Fibroblast of villous mesenchyme (primary cell): ENCODE measurements at regions not wholly inside any gene's neighbourhood (a gene's known extent, or its start where the extent isn't known, plus 50 kb on each side); places are given as distances from the start of the nearest gene placed in this dataset.
"Not testable (repeated sequence)": the region's sequence is repeated elsewhere in the genome, so short reads cannot be mapped to it uniquely, and the experiment has no call there.

Source experiments
- DNase-seq: peaks from one replicate; pipeline ENCODE4 v3.0.0-alpha.2; 2010; ENCODE audit warnings: low read depth
- H3K4me3 ChIP-seq: 2 replicates; pipeline ENCODE4 v1.5.1; 2011; ENCODE audit warnings: low read depth, mild to moderate bottlenecking, low read length
- TF ChIP-seq, protein P1 (sequence below): IDR thresholded peaks from 2 replicates; pipeline ENCODE4 v1.5.1; 2012; ENCODE audit warnings: low read depth, mild to moderate bottlenecking, low read length; ENCODE audit not compliant: insufficient read depth

DNA sequence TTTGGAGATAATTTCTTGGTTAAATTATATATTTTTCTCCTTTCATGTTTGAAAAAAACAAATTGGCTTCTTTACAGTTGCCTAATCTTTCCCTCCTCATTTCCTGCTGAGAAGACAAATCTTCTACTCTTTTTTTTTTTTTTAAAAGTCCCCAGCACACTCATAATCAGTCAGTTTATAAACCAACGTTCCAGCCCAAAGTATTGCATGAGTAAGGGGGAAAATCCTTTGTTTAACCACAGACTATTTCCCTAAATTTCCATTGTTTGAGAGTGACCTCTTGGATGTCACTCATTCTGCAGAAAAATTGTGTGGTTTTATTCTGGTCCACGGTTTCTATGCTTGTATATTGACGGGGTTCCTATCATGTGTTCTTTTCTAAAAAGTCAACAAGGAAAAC is 55.1 kb upstream of the TLR4 start:
- TF ChIP-seq, protein P1, sequence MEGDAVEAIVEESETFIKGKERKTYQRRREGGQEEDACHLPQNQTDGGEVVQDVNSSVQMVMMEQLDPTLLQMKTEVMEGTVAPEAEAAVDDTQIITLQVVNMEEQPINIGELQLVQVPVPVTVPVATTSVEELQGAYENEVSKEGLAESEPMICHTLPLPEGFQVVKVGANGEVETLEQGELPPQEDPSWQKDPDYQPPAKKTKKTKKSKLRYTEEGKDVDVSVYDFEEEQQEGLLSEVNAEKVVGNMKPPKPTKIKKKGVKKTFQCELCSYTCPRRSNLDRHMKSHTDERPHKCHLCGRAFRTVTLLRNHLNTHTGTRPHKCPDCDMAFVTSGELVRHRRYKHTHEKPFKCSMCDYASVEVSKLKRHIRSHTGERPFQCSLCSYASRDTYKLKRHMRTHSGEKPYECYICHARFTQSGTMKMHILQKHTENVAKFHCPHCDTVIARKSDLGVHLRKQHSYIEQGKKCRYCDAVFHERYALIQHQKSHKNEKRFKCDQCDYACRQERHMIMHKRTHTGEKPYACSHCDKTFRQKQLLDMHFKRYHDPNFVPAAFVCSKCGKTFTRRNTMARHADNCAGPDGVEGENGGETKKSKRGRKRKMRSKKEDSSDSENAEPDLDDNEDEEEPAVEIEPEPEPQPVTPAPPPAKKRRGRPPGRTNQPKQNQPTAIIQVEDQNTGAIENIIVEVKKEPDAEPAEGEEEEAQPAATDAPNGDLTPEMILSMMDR: no peak
- no peak for DNase-seq

DNA sequence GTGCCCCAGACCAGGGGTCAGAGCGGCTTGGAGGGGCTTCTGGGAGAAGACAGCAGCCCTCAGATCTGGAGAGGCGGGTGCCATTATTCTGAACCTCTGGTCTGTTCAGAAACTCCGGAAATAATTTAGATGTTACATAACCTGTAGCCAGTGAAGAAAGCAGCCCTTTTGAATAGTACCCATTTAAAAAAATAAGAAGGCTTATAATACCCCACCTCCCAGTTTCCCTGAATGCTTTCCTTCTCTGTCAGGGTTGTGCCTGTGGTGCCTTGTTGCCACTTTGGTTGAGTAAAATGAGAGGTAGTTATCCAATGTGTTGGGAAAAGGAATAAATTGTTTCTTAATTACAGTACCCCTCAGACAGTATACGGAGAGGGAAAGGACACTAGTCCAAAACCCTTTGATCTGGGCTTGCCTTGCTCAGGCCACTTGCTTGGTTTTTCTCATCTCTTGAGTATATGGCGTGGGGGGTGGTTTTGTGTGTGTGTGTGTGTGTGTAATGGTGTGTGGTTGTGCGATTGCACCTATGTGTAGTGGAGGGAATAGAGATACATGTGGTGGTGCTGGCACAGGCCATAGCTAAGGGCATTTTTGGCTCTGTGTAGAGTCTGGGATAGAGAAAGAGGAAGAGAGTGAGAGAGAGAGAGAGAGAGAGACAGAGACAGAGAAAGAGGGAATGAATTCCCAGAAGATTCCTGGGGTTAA is 59.1 kb upstream of the TLR4 start:
- TF ChIP-seq, protein P1: no peak
- no peak for DNase-seq
- no peak overlapping the region for H3K4me3 ChIP-seq

More for the DNA sequence above, 55.1 kb upstream of the TLR4 start:
- H3K4me3 ChIP-seq: no peak overlapping the region

DNA sequence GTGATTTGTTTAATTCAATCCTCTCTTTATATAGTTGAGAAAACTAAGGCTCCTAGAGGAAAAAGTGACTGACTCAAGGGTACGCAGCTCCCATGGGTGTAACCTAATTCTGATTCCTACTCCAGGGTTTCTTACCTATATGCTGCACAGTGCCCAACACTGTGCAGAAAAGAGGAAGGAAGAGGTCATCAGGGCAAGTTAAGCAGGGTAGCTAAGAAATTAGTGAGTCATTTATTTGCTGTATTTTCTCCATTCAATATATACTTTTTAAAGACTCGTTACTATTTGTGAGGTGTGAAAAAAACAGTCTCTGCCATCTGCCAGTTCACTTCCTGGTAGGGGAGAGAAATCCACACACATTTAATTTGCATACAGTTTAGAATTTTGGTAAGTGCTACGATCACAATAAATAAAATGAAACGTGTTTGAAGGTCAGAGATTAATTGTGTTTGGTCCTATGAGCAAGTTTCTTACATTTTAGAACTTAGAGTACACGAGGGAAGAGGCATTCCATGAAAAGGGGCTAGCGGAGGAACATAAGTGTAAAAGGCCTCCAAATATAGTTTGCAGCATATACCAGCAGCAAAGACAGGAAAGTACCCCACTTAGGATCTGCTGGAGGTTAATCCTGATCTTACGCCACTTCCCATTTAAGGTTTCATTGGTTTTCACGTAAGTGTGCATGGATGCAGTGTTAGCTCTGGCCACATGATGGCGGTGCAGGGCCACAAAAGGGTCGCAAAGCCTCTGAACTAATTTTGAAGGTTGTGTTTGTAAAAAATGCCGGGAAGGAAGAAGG is 59.9 kb upstream of the TLR4 start:
- DNase-seq: peak; percentile 71
- H3K4me3 ChIP-seq: no peak overlapping the region
- TF ChIP-seq, protein P1: peak; percentile 97

DNA sequence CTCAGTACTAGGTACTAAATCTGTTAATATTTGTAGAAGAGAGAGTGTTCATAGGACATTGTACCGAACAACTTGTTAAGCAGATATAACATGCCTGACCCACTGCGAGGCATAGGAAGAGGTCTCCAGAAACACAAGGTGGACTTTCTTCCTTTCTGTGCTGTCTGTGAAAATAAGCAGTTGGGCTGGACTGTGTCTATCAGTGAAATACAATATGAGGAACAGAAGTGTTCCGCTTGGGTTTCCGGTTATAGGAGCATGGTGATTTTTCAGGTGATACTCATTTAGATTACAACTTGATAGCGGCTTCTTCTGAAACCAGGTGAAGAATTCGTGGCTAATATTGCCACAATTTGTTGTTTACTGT is 60.9 kb upstream of the TLR4 start:
- no peak for DNase-seq
- TF ChIP-seq, protein P1: no peak
- no peak overlapping the region for H3K4me3 ChIP-seq

DNA sequence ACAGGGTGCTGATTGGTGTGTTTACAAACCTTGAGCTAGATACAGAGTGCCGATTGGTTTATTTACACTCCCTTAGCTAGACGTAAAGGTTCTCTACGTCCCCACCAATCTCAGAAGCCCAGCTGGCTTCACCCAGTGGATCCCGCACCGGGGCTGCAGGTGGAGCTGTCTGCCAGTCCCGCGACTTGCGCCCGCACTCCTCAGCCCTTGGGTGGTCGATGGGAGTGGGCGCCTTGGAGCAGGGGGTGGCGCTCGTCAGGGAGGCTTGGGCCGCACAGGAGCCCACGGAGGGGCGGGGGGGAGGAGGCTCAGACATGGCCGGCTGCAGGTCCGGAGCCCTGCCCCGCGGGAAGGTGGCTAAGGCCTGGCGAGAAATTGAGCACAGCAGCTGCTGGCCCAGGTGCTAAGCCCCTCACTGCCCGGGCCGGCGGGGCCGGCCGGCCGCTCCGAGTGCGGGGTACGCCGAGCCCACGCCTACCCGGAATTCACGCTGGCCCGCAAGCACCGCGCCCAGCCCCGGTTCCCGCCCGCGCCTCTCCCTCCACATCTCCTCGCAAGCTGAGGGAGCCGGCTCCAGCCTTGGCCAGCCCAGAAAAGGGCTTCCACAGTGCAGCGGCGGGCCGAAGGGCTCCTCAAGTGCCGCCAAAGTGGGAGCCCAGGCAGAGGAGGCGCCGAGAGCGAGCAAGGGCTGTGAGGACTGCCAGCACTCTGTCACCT is 61.5 kb upstream of the TLR4 start:
- not testable (repeated sequence) for DNase-seq, H3K4me3 ChIP-seq

DNA sequence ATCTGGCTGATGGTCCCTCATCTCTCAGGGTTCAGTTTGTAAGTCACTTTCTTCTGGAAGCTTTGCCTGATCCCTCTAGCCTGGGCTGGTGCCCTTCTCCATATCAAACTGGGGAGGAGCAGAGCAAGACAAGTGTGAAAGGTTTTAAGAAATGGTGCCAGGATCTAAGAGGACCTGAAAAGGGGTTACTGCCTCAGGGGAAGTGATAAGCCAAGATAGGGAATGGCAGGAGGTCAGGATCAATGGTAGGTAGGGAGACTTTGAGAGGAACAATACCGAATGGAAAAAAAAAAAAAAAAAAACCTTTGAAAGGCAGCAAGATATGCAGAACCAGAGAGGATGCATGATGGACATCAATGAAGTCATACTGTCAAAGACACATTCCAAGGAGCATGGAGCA is 67.5 kb upstream of the TLR4 start:
- no peak for DNase-seq
- no peak overlapping the region for H3K4me3 ChIP-seq
- TF ChIP-seq, protein P1: no peak

DNA sequence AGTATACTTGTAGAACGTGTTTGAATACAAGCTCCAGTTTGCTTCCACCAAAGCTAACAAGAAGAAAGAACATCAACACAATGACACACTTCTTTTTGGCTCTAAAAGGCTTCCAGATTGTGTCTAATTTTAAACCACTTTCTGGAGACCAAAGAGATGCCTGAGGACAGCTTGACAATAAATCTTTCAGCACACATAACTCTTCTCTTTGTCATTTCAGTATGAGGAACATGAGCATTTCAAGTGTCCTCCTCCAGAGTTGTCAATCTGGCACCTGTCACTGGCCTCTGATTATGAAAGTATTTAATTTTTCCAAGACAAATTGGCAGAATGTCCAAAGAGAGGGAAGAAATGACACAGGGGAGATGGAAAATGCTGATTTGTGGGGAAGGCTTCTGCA is 79.0 kb upstream of the TLR4 start:
- H3K4me3 ChIP-seq: no peak overlapping the region
- TF ChIP-seq, protein P1: no peak
- no peak for DNase-seq
